Brain microvascular endothelial cell (primary cell): ENCODE measurements at regions not wholly inside any gene's neighbourhood (a gene's known extent, or its start where the extent isn't known, plus 50 kb on each side); places are given as distances from the start of the nearest gene placed in this dataset.

Experiments
- DNase-seq: peaks from one replicate; pipeline ENCODE4 v3.0.0-alpha.2; 2020
- H3K27ac ChIP-seq: fragments of 250-450 bp; sonication (Bioruptor Pico); 2 replicates; pipeline ENCODE4 v1.5.1; 2020; ENCODE audit warnings: mild to moderate bottlenecking, moderate library complexity
- H3K27me3 ChIP-seq: fragments of 250-450 bp; sonication (Bioruptor Pico); replicated peaks from 2 replicates; pipeline ENCODE4 v1.5.1; 2020; ENCODE audit warnings: mild to moderate bottlenecking
- H3K36me3 ChIP-seq: fragments of 250-450 bp; sonication (Bioruptor Pico); replicated peaks from 2 replicates; pipeline ENCODE4 v1.5.1; 2020; ENCODE audit warnings: mild to moderate bottlenecking
- H3K4me3 ChIP-seq: 2 replicates; pipeline ENCODE4 v1.5.1; 2011; ENCODE audit warnings: low read depth, mild to moderate bottlenecking, control low read depth, low read length, moderate library complexity
- in situ Hi-C: cut with HindIII; loops from 2 replicates; pipeline ENCODE4 v1.10.0; 2017; ENCODE audit warnings: low sequenced_read_pairs, low pct_ligation_motif_present
- TF ChIP-seq, protein P1 (sequence below): IDR thresholded peaks from 2 replicates; pipeline ENCODE4 v1.5.1; 2011; ENCODE audit warnings: low read depth, mild to moderate bottlenecking, moderate library complexity, low read length, control low read depth, inconsistent platforms; ENCODE audit errors: missing control alignments

DNA sequence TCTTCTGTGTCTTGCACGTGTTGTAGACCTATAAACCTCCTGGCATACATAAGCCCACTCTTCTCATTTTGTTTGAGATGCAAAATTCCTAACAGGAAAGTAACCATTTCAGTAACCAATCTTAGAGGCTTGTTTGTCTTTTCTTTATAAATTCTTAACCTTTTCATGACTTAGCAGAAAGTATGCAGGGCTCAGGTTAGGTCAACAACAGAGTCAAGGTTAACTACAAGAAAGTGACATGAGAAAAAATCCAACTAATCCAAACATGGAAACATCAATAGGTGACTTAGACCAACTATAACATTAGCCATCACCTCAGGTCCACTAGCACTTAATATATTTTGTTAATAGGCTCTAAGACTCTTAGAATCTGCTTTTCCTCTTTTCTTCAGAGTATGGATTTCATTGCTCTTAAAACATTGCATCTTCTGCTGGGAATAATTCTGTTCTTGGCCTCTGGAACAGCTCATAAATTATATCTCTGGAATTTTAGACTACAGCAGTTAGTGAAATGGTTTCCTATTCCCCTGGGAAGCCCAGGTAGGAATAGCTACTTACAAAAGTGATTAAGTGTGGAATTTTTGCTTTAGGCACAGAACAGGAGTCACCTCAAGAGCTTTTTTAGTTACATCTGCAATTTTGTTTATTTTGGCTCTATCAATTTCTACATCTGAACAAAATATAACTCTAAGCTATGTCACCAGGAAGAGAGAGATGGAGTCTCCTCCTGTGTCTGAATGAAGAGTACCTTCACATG lies 155.3 kb upstream of the ANKRD55 start:
- no peaks in the 10 kb centered on the region for H3K27me3 ChIP-seq
- H3K4me3 ChIP-seq: no peak overlapping the region
- in situ Hi-C loops: no loop called here
- TF ChIP-seq, protein P1, sequence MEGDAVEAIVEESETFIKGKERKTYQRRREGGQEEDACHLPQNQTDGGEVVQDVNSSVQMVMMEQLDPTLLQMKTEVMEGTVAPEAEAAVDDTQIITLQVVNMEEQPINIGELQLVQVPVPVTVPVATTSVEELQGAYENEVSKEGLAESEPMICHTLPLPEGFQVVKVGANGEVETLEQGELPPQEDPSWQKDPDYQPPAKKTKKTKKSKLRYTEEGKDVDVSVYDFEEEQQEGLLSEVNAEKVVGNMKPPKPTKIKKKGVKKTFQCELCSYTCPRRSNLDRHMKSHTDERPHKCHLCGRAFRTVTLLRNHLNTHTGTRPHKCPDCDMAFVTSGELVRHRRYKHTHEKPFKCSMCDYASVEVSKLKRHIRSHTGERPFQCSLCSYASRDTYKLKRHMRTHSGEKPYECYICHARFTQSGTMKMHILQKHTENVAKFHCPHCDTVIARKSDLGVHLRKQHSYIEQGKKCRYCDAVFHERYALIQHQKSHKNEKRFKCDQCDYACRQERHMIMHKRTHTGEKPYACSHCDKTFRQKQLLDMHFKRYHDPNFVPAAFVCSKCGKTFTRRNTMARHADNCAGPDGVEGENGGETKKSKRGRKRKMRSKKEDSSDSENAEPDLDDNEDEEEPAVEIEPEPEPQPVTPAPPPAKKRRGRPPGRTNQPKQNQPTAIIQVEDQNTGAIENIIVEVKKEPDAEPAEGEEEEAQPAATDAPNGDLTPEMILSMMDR: no peak
- H3K36me3 ChIP-seq: no peaks in the 10 kb centered on the region
- no peak for DNase-seq
- no peak overlapping the region for H3K27ac ChIP-seq

DNA sequence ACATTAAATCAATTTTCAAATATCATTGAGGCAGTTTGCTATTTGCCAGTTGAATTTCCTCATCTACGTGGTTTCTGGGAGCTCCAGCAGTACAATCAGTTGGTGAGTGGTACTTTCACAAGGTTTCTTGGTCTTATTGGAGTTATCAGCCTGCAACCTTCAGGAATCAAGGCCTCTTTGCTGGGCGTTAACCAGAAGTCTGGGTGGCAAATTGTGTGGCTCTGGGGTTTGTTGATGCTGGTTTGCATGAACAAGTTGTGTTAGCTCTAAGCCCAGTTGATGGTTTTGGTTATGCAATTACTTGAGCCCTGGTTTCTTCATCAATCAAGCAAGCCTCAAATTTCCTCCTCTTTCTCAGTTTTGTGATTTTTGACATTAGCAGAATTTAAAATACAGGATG lies 152.9 kb upstream of the ANKRD55 start:
- DNase-seq: no peak
- H3K36me3 ChIP-seq: no peaks in the 10 kb centered on the region
- in situ Hi-C loops: no loop called here
- no peak overlapping the region for H3K27ac ChIP-seq
- TF ChIP-seq, protein P1: no peak
- no peaks in the 10 kb centered on the region for H3K27me3 ChIP-seq
- H3K4me3 ChIP-seq: no peak overlapping the region

DNA sequence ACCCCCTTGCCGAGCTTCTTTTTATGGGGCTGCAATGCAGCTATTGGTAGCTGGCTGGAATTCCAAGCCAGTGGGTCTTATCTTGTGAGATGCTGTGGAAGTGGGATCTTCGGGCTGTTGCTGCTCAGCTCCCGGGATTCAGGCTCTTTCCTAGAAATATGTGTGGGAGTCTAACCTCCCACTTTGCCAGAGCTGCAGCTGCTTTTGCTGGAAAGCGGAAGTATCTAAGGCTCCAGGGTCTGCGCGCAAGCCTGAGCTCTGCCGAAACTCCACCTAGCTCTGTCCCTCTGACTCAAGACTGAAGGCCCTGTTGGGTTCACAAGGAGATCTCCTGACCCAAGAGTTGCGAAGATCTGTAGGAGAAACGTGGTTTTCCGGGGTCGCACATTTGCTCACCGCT lies 151.1 kb upstream of the ANKRD55 start:
- in situ Hi-C loops: no loop called here
- TF ChIP-seq, protein P1: no peak
- DNase-seq: no peak
- H3K27ac ChIP-seq: no peak overlapping the region
- H3K4me3 ChIP-seq: no peak overlapping the region
- H3K36me3 ChIP-seq: no peaks in the 10 kb centered on the region
- no peaks in the 10 kb centered on the region for H3K27me3 ChIP-seq

DNA sequence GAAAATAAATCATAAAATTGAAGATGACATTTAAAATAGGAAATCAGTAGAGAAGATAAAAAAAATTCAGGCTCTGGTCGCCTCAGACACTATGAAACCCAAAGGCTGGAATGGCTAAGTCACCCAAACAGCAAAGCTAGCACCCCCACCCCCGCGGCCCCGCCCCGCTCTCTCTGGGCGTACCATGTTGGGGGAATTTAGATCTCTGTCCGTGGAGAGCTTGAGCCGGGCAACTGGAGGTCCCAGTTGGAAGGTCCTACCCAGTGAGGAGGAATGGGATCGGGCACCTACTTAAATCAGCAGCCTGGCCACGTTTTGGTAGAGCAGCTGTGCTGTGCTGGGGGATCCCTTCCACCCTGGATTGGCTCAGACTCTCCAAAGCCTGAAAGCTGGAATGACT lies 150.6 kb upstream of the ANKRD55 start:
- TF ChIP-seq, protein P1: no peak
- H3K27me3 ChIP-seq: no peaks in the 10 kb centered on the region
- no peak for DNase-seq
- no peak overlapping the region for H3K4me3 ChIP-seq
- no peaks in the 10 kb centered on the region for H3K36me3 ChIP-seq
- in situ Hi-C loops: no loop called here
- no peak overlapping the region for H3K27ac ChIP-seq

DNA sequence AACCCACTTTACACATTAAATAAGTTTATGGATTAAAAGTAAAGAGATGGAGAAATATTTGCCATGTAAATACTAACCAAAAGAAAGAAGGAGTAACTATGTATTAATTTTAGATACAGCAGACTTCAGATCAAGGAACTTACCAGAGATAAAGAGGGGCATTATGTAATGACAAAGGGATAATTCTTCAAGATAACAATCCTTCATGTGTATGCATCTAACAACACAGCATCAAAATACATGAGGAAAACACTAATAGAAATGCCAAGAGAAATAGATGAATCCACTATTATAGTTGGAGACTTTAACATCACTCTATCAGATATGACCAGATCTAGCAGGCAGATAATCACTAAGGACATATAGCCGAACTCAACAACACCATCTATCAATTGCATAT lies 149.8 kb upstream of the ANKRD55 start:
- TF ChIP-seq, protein P1: no peak
- in situ Hi-C loops: no loop called here
- no peaks in the 10 kb centered on the region for H3K36me3 ChIP-seq
- H3K4me3 ChIP-seq: no peak overlapping the region
- no peak for DNase-seq
- no peaks in the 10 kb centered on the region for H3K27me3 ChIP-seq
- H3K27ac ChIP-seq: no peak overlapping the region

DNA sequence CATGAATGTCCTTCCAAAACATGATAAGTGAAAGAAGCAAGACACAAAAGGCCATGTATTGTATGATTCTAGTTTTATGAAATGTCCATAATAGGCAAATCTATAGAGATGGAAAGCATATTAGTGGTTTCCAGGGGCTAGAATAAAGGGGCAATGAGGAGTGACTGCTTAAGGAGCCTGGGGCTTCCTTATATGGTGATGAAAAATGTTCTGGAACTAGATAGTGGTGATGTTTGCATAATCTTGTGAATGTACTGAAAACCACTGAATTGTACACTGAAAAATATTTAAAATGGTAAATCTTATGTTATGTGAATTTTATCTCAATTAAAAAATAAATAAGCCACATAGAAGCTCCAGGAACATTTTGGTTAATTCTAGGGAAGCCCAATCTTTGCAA lies 144.4 kb upstream of the ANKRD55 start:
- H3K4me3 ChIP-seq: no peak overlapping the region
- TF ChIP-seq, protein P1: no peak
- in situ Hi-C loops: no loop called here
- no peaks in the 10 kb centered on the region for H3K27me3 ChIP-seq
- no peak for DNase-seq
- no peak overlapping the region for H3K27ac ChIP-seq
- no peaks in the 10 kb centered on the region for H3K36me3 ChIP-seq
